CD14-positive monocyte (primary cell): ENCODE measurements at regions not wholly inside any gene's neighbourhood (a gene's known extent, or its start where the extent isn't known, plus 50 kb on each side); places are given as distances from the start of the nearest gene placed in this dataset.

ENCODE experiments used
- DNase-seq, 3 donors: peaks; one replicate each; pipeline ENCODE4 v3.0.0-alpha.2; 2011 to 2022
- H2AFZ ChIP-seq: 2 replicates; pipeline ENCODE4 v1.6.0; 2012; ENCODE audit warnings: mild to moderate bottlenecking, low read depth, low read length, inconsistent platforms; ENCODE audit not compliant: insufficient read depth, poor library complexity, severe bottlenecking
- H3K27ac ChIP-seq, 2 donors: 1 replicate in 1 of 2; 2 replicates in 1 of 2; pipeline ENCODE4 v1.5.1; 2012 to 2013; ENCODE audit warnings: low read length in 2 of 2, control low read depth in 1 of 2, inconsistent platforms in 1 of 2, low read depth in 1 of 2, mild to moderate bottlenecking in 1 of 2
- H3K27me3 ChIP-seq, 2 donors: one replicate each; pipeline versions ENCODE4 v1.6.0 to v1.6.1; 2011 to 2013; ENCODE audit warnings: low read length in 2 of 2; ENCODE audit not compliant: control insufficient read depth in 2 of 2, insufficient read depth in 2 of 2
- H3K36me3 ChIP-seq, 2 donors: replicated peaks in 1 of 2; 1 replicate in 1 of 2; 2 replicates in 1 of 2; pipeline versions ENCODE4 v1.5.1 to v1.6.1; 2012 to 2013; ENCODE audit warnings: low read length in 2 of 2, control low read depth in 1 of 2, inconsistent platforms in 1 of 2, mild to moderate bottlenecking in 1 of 2; ENCODE audit not compliant: insufficient read depth in 2 of 2, control insufficient read depth in 1 of 2
- H3K4me1 ChIP-seq, 2 donors: 1 replicate in 1 of 2; 2 replicates in 1 of 2; pipeline versions ENCODE4 v1.5.1 to v1.6.1; 2012 to 2013; ENCODE audit warnings: low read length in 2 of 2, control low read depth in 1 of 2, inconsistent platforms in 1 of 2, mild to moderate bottlenecking in 1 of 2, moderate library complexity in 1 of 2; ENCODE audit not compliant: insufficient read depth in 2 of 2, control insufficient read depth in 1 of 2
- H3K4me2 ChIP-seq: replicated peaks from 2 replicates; pipeline ENCODE3; 2012; ENCODE audit warnings: low read length, moderate library complexity, mild to moderate bottlenecking; ENCODE audit not compliant: poor library complexity, severe bottlenecking; ENCODE audit errors: extremely low read depth
- H3K4me3 ChIP-seq, 3 experiments: fragments of 200-600 bp in 1 of 3; sonication (generic) in 1 of 3; replicated peaks in 1 of 3; 1 replicate in 2 of 3; 2 replicates in 1 of 3; pipeline ENCODE4 v1.5.1; 2011 to 2013; ENCODE audit warnings: low read length in 3 of 3, mild to moderate bottlenecking in 3 of 3, control low read depth in 2 of 3, low read depth in 2 of 3, inconsistent platforms in 1 of 3, moderate library complexity in 1 of 3
- H3K79me2 ChIP-seq: 2 replicates; pipeline ENCODE4 v1.6.0; 2012; ENCODE audit warnings: mild to moderate bottlenecking, control low read depth, inconsistent platforms, low read length, moderate library complexity; ENCODE audit not compliant: insufficient read depth
- H3K9ac ChIP-seq: 2 replicates; pipeline ENCODE4 v1.6.0; 2017; ENCODE audit warnings: low read length, mild to moderate bottlenecking; ENCODE audit not compliant: insufficient read depth, poor library complexity, severe bottlenecking
- H3K9me3 ChIP-seq, 2 donors: replicated peaks in 1 of 2; 1 replicate in 1 of 2; 2 replicates in 1 of 2; pipeline versions ENCODE4 v1.5.1 to v1.6.1; 2012 to 2013; ENCODE audit warnings: low read length in 2 of 2, control low read depth in 1 of 2; ENCODE audit not compliant: control insufficient read depth in 1 of 2, insufficient read depth in 1 of 2
- H4K20me1 ChIP-seq: 2 replicates; pipeline ENCODE4 v1.6.0; 2012; ENCODE audit warnings: mild to moderate bottlenecking, low read length, control low read depth, moderate library complexity; ENCODE audit not compliant: insufficient read depth
- H3K27ac Mint-ChIP-seq, 7 donors: one replicate each; pipeline ENCODE4 v1.8.0; 2020; ENCODE audit warnings: mild to moderate bottlenecking in 7 of 7, mixed read lengths in 7 of 7, moderate library complexity in 6 of 7, inconsistent platforms in 2 of 7
- H3K27me3 Mint-ChIP-seq, 3 donors: one replicate each; pipeline ENCODE4 v1.8.0; 2021 to 2022; ENCODE audit warnings: low read depth in 3 of 3, mild to moderate bottlenecking in 3 of 3, mixed read lengths in 3 of 3, moderate library complexity in 3 of 3, inconsistent platforms in 1 of 3
- H3K36me3 Mint-ChIP-seq, 2 donors: one replicate each; pipeline ENCODE4 v1.8.0; 2020; ENCODE audit warnings: mixed read lengths in 2 of 2, inconsistent platforms in 1 of 2, mild to moderate bottlenecking in 1 of 2
- H3K4me1 Mint-ChIP-seq: one replicate; pipeline ENCODE4 v1.8.0; 2020; ENCODE audit warnings: mild to moderate bottlenecking, mixed read lengths
- H3K4me3 Mint-ChIP-seq, 2 donors: one replicate each; pipeline ENCODE4 v1.8.0; 2020; ENCODE audit warnings: mild to moderate bottlenecking in 2 of 2, mixed read lengths in 2 of 2, moderate library complexity in 1 of 2
- H3K9me3 Mint-ChIP-seq, 7 donors: one replicate each; pipeline ENCODE4 v1.8.0; 2020 to 2022; ENCODE audit warnings: mixed read lengths in 7 of 7, mild to moderate bottlenecking in 6 of 7, moderate library complexity in 6 of 7, inconsistent platforms in 2 of 7
- CTCF ChIP-seq: fragments of 200-600 bp; IDR thresholded peaks from one replicate; pipeline ENCODE4 v1.8.0; 2022; ENCODE audit warnings: antibody characterized with exemption, mild to moderate bottlenecking
- WGBS: methylation state at CpG from one replicate; pipeline ENCODE4 v1.1.5; 2013; ENCODE audit warnings: missing lambda C conversion rate; ENCODE audit not compliant: insufficient coverage; 5-methylcytosine and 5-hydroxymethylcytosine counted together
- intact Hi-C, 2 donors: fragments of 100-400 bp; cut with micrococcal nuclease; formaldehyde crosslinking; loops; one replicate each; pipeline versions ENCODE4 v1.15.0 to v1.15.1; 2023

GRCh38 chr3:104536715-104537114 is 830.0 kb upstream of the ALCAM start:
- H2AFZ ChIP-seq = no peak overlapping the region
- intact Hi-C loops = no loop called here
- no peak for DNase-seq
- Mint-ChIP-seq H3K27me3 (peaks cover 0 to 3% (median 0%) of the 10 kb centered on the region in 3 donors), H3K36me3 (no peaks in the 10 kb centered on the region), H3K27ac (no peak overlapping the region), H3K9me3 (peaks cover 4 to 13% (median 6%) of the 10 kb centered on the region in 7 donors), H3K4me1 (no peaks in the 10 kb centered on the region), H3K4me3 (no peak overlapping the region)
- H3K4me2 ChIP-seq = no peak overlapping the region
- no peak for TF ChIP-seq CTCF
- H3K36me3 ChIP-seq = no peaks in the 10 kb centered on the region
- H3K4me1 ChIP-seq = no peaks in the 10 kb centered on the region
- no peaks in the 10 kb centered on the region for H3K27me3 ChIP-seq
- no peak overlapping the region for H3K27ac ChIP-seq
- H3K79me2 ChIP-seq = no peaks in the 10 kb centered on the region
- H3K9me3 ChIP-seq = peaks cover 3 to 4% of the 10 kb centered on the region in 2 donors
- no peaks in the 10 kb centered on the region for H4K20me1 ChIP-seq
- no peak overlapping the region for H3K4me3 ChIP-seq
- H3K9ac ChIP-seq = no peak overlapping the region

GRCh38 chr3:104537323-104537722 is 829.4 kb upstream of the ALCAM start:
- intact Hi-C loops = no loop called here
- Mint-ChIP-seq H3K4me3 (no peak overlapping the region), H3K27ac (no peak overlapping the region), H3K27me3 (peaks cover 0 to 3% (median 3%) of the 10 kb centered on the region in 3 donors), H3K36me3 (no peaks in the 10 kb centered on the region), H3K4me1 (no peaks in the 10 kb centered on the region), H3K9me3 (peaks cover 2 to 10% (median 6%) of the 10 kb centered on the region in 7 donors)
- no peak overlapping the region for H3K4me3 ChIP-seq
- no peaks in the 10 kb centered on the region for H3K36me3 ChIP-seq
- no peak overlapping the region for H3K9ac ChIP-seq
- H3K9me3 ChIP-seq = no peaks in the 10 kb centered on the region
- no peak for DNase-seq
- no peaks in the 10 kb centered on the region for H3K27me3 ChIP-seq
- H3K4me1 ChIP-seq = no peaks in the 10 kb centered on the region
- WGBS = no CpG with 5 or more reads among the region's 3 CpGs
- no peak overlapping the region for H3K27ac ChIP-seq
- no peak for TF ChIP-seq CTCF
- H3K4me2 ChIP-seq = no peak overlapping the region
- H3K79me2 ChIP-seq = no peaks in the 10 kb centered on the region
- no peak overlapping the region for H2AFZ ChIP-seq
- no peaks in the 10 kb centered on the region for H4K20me1 ChIP-seq
